Lung (tissue), 11 donors: ENCODE measurements at regions not wholly inside any gene's neighbourhood (a gene's known extent, or its start where the extent isn't known, plus 50 kb on each side); places are given as distances from the start of the nearest gene placed in this dataset.

Experiments
- ATAC-seq: fragments of 200-7000 bp; cut with Tn5 transposase; one replicate; pipeline ENCODE4 v1.9.1; 2020; ENCODE audit warnings: moderate number of reproducible peaks; ENCODE audit not compliant: insufficient read depth, low FRiP score
- DNase-seq, 3 donors: peaks; one replicate each; pipeline ENCODE4 v3.0.0-alpha.2; 2013 to 2017
- H3K27ac ChIP-seq, 2 donors: one replicate each; pipeline ENCODE4 v1.5.1; 2013; ENCODE audit warnings: mild to moderate bottlenecking in 2 of 2, moderate library complexity in 2 of 2, control low read depth in 1 of 2, inconsistent platforms in 1 of 2, low read depth in 1 of 2, low read length in 1 of 2
- H3K27me3 ChIP-seq, 3 donors: one replicate each; pipeline ENCODE4 v1.5.1; 2013; ENCODE audit warnings: low read length in 2 of 3; ENCODE audit not compliant: control insufficient read depth in 3 of 3, insufficient read depth in 3 of 3
- H3K36me3 ChIP-seq, 4 donors: one replicate each; pipeline ENCODE4 v1.5.1; 2013; ENCODE audit warnings: low read length in 4 of 4, mild to moderate bottlenecking in 1 of 4, moderate library complexity in 1 of 4; ENCODE audit not compliant: control insufficient read depth in 4 of 4, insufficient read depth in 4 of 4
- H3K4me1 ChIP-seq, 5 donors: one replicate each; pipeline ENCODE4 v1.5.1; 2013; ENCODE audit warnings: low read length in 5 of 5, mild to moderate bottlenecking in 2 of 5, moderate library complexity in 1 of 5; ENCODE audit not compliant: control insufficient read depth in 5 of 5, insufficient read depth in 5 of 5
- H3K4me3 ChIP-seq: one replicate; pipeline ENCODE4 v1.5.1; 2013; ENCODE audit warnings: mild to moderate bottlenecking, control low read depth, moderate library complexity
- H3K9ac ChIP-seq, 2 donors: one replicate each; pipeline ENCODE4 v1.5.1; 2013; ENCODE audit warnings: low read length in 2 of 2, control low read depth in 1 of 2; ENCODE audit not compliant: insufficient read depth in 1 of 2
- H3K9me3 ChIP-seq, 4 donors: one replicate each; pipeline ENCODE4 v1.5.1; 2013; ENCODE audit warnings: low read length in 3 of 4, mild to moderate bottlenecking in 1 of 4, moderate library complexity in 1 of 4; ENCODE audit not compliant: control insufficient read depth in 4 of 4, insufficient read depth in 3 of 4
- CTCF ChIP-seq: IDR thresholded peaks from 2 replicates; pipeline ENCODE4 v1.5.1; 2012; ENCODE audit warnings: mild to moderate bottlenecking; ENCODE audit errors: control extremely low read depth, extremely low read depth
- WGBS, 2 donors: extraction: QIAGEN DNeasy Blood & Tissue Kit; methylation state at CpG; one replicate each; pipeline ENCODE4 v1.1.7; 2013; 5-methylcytosine and 5-hydroxymethylcytosine counted together
- donor health status: control.
- donor health status: control.
- donor health status: Bipolar disorder and iron deficiency.
- donor health status: healthy.
- donor health status: DM: yes; HTN: yes; CAD: no.

- no peak for TF ChIP-seq CTCF
- no peaks in the 10 kb centered on the region for H3K27me3 ChIP-seq
- H3K4me3 ChIP-seq: no peak overlapping the region
- H3K4me1 ChIP-seq: no peaks in the 10 kb centered on the region
- H3K9ac ChIP-seq: no peak overlapping the region
- ATAC-seq: no peak
- 94 to 97% methylated on average over 5 of the region's 5 CpGs for WGBS, 2 donors
- H3K27ac ChIP-seq: no peak overlapping the region
- peaks cover 0 to 3% (median 1%) of the 10 kb centered on the region in 4 donors for H3K9me3 ChIP-seq
- no peaks in the 10 kb centered on the region for H3K36me3 ChIP-seq
- no peak for DNase-seq
Observed at GRCh38 chr6:50358113-50358512, 308.4 kb upstream of the DEFB112 start.

DNA sequence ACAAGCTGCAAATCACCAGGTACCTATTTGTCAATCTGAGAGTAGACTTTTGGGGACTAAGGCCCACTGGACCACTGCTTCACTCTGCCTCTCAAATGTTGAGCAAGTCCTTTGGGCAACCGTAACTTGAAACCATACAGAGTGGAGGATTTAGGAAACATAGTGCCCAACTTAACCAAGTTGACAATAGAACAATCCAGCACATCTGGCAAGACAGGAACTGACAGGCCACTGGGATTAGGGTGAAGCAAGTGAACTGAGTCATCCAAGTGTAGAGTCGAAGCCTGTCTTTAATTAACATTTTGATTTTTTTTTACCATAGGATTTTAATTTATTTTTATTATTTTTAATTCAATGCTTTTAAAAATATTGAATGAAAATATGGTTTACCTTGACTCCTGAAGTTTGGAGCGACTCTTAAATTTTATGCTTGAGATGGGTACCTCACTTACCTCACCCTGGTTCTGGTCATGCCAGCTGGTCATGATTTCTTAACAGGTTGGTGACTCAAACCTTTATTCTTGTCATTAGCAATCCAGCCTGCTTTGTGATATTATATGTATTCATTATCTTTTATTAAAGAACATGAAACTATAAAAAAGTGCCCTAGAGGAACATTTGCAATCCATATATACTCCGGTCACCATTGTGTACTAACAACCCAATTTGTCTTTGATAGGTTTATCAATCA lies 312.1 kb upstream of the DEFB112 start:
- Histone ChIP-seq H3K9ac (no peak overlapping the region), H3K27me3 (no peaks in the 10 kb centered on the region), H3K4me1 (no peaks in the 10 kb centered on the region), H3K4me3 (no peak overlapping the region), H3K27ac (no peak overlapping the region), H3K9me3 (no peaks in the 10 kb centered on the region), H3K36me3 (no peaks in the 10 kb centered on the region)
- 84 to 87% methylated on average over 4 of the region's 4 CpGs for WGBS, 2 donors
- DNase-seq (no peak), ATAC-seq (no peak)
- no peak for TF ChIP-seq CTCF

DNA sequence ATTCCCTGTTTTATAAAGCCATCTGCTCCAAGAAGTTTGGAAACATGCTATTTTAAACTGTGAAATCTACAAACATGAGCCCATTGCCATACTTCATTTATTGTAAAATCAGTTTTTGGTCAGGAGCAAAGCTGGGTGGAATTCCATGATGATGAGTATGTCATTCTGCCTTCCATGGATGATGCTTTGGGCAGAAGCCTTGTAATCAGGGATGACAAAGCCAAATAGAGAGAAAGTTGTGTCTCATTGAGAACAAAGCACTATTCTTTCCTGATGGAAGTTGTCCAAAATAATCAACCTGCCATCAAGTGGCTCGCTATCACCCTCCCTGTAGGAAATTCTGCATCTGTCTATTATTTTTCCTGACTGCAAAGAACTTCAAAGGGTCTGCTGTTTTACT lies 313.0 kb upstream of the DEFB112 start:
- Histone ChIP-seq H3K9me3 (no peaks in the 10 kb centered on the region), H3K27ac (no peak overlapping the region), H3K4me3 (no peak overlapping the region), H3K4me1 (no peaks in the 10 kb centered on the region), H3K9ac (no peak overlapping the region), H3K36me3 (no peaks in the 10 kb centered on the region), H3K27me3 (no peaks in the 10 kb centered on the region)
- no peak for ATAC-seq
- TF ChIP-seq CTCF: no peak
- DNase-seq: no peak
- 72 to 88% methylated on average over 1 of the region's 1 CpG for WGBS, 2 donors

GRCh38 chr6:50369996-50370395 lies 320.3 kb upstream of the DEFB112 start:
- H3K4me3 ChIP-seq: no peak overlapping the region
- no peak overlapping the region for H3K9ac ChIP-seq
- no peaks in the 10 kb centered on the region for H3K27me3 ChIP-seq
- TF ChIP-seq CTCF: no peak
- no peak for ATAC-seq
- H3K4me1 ChIP-seq: no peaks in the 10 kb centered on the region
- no peaks in the 10 kb centered on the region for H3K36me3 ChIP-seq
- H3K9me3 ChIP-seq: no peaks in the 10 kb centered on the region
- DNase-seq: peak in 2 of 3 donors; percentile 74 to 82
- no peak overlapping the region for H3K27ac ChIP-seq
